ENCODE measurements at regions not wholly inside any gene's neighbourhood (a gene's known extent, or its start where the extent isn't known, plus 50 kb on each side); places are given as distances from the start of the nearest gene placed in this dataset.

DNA sequence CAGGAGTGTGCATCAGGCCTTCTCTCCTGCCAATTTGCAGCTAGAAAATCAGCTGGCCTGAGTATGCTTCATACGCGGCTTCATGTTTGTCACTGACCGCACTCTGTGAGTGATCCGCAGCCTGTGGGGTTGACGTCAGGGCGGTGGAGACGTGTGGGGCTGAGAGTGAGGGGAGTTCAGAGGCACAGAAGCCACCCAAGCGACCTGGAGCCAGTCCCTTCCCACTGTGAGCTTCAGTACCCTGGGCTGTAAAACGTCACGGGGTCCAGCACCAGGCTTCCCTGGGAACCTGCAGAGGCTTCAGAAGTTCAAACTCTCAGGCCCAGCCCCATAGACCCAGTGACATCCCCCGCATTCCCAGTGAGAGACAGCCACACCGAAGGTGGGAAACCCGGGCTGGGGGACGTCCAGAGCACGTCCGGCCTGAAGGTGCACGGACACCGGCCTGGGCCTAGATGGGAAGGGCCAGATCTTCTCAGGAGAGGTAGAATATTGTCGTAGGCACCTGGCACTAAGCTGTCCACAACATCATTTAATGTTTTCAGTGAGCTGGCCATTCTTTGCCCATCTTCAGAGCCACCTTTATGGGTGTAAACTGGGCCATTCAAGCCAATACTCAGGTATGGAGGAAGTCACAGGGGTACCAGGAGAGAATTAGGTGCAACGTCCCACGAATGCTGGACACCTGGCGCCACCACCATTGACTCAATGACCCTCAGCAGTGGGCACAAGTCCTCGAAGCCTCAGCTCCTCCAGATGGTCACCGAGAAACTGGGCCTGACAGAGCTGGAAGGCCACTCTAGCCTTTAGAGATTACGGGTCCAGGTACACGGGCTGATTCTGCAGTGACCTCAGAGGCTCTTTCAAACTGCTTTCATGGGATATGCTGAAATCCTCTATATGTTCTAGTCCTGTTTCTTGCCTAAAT, 235.6 kb upstream of the MYT1L start:
- DNase-seq (ENCODE audit: low read depth in 2 of 2): no peak
- no peak overlapping the region for H3K4me3 ChIP-seq (replicated peaks in 1 of 2; ENCODE audit: low read depth in 2 of 2, low read length in 2 of 2)
- TF ChIP-seq, protein P1, sequence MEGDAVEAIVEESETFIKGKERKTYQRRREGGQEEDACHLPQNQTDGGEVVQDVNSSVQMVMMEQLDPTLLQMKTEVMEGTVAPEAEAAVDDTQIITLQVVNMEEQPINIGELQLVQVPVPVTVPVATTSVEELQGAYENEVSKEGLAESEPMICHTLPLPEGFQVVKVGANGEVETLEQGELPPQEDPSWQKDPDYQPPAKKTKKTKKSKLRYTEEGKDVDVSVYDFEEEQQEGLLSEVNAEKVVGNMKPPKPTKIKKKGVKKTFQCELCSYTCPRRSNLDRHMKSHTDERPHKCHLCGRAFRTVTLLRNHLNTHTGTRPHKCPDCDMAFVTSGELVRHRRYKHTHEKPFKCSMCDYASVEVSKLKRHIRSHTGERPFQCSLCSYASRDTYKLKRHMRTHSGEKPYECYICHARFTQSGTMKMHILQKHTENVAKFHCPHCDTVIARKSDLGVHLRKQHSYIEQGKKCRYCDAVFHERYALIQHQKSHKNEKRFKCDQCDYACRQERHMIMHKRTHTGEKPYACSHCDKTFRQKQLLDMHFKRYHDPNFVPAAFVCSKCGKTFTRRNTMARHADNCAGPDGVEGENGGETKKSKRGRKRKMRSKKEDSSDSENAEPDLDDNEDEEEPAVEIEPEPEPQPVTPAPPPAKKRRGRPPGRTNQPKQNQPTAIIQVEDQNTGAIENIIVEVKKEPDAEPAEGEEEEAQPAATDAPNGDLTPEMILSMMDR (IDR thresholded peaks at IDR 0.05; ENCODE audit: low read depth, low read length): no peak

DNA sequence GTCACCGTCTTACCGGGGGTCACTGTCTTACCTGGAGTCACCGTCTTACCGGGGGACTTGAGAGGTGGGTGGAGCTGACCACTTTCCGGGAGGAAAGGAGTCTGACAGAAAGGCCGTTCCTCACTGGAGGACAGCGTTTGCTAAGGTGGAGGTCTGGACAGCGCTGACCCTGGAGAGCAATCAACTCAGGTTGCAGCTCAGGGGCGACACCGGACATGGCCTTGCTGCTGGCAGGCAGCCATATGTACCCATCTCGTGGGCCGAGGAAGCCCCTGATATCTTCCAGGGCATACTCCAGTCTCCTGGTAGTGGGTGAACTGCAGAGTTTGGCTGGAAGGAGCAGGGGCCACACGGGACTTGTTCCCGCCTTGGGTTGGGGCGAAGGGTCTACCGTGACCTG, 234.6 kb upstream of the MYT1L start:
- H3K4me3 ChIP-seq (replicated peaks in 1 of 2; ENCODE audit: low read depth in 2 of 2, low read length in 2 of 2): no peak overlapping the region
- TF ChIP-seq, protein P1 (IDR thresholded peaks at IDR 0.05; ENCODE audit: low read depth, low read length): no peak
- no peak for DNase-seq (ENCODE audit: low read depth in 2 of 2)

DNA sequence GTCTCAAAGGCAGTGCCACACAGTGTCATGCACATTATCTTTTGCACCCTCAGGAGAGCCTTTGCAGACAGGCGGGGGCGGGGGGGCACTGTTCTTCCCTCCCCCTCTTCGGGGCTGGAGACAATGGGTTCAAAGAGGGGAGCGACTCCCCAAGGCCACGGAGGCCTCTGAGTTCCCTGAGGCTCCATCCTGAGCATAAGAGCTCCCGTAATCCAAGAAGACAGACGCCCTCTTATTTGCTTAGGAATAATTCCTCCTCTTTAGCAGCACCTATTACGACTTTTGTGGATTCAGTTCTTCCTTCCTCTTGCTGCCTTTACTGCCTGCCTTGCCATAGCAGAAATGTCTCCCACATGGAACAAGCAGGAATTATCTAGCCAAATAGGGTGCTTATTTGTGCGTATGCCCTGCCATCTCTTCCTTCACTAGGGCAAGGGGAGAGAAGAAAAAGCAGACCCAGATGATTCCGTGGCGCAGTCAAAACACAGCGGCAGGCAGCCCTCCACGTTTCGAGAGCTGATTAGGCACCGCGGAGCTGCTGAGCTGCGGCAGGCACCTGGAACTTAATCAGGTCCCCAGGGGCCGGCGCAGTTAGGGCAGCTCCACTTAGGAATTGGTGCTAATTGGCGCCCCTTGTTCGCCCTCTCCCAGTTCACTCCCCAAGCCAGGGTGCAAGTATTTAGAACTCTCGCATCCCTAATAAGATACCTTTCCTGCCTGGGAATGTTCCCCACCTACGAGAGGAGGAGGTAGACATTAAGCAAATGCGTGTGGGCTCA, 233.4 kb upstream of the MYT1L start:
- TF ChIP-seq, protein P1 (IDR thresholded peaks at IDR 0.05; ENCODE audit: low read depth, low read length): no peak
- H3K4me3 ChIP-seq (replicated peaks in 1 of 2; ENCODE audit: low read depth in 2 of 2, low read length in 2 of 2): no peak overlapping the region
- DNase-seq (ENCODE audit: low read depth in 2 of 2): no peak

DNA sequence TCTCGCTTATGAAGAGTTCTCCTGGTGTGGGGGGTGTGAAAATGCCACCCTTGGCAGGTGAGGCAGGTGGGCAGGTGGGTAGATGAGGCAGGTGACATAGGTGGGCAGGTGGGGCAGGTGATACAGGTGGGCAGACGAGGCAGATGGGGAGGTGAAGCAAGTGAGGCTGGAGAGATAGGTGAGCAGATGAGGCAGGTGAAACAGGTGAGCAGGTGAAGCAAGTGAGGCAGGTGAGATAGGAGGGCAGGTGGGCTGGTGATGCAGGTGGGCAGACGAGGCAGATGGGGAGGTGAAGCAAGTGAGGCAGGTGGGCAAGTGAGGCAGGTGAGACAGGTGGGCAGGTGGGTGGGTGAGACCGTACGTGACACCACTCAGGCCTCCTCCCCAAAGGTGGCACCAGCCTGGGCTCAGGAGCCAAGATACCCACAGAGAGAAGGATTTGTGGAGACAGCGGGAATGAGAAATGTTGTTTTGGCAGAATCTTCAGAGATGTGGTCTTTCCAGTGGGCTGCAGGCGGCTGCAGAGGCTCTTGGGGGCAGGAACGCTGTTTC, 232.3 kb upstream of the MYT1L start:
- TF ChIP-seq, protein P1 (IDR thresholded peaks at IDR 0.05; ENCODE audit: low read depth, low read length): no peak
- no peak overlapping the region for H3K4me3 ChIP-seq (replicated peaks in 1 of 2; ENCODE audit: low read depth in 2 of 2, low read length in 2 of 2)
- DNase-seq (ENCODE audit: low read depth in 2 of 2): no peak

DNA sequence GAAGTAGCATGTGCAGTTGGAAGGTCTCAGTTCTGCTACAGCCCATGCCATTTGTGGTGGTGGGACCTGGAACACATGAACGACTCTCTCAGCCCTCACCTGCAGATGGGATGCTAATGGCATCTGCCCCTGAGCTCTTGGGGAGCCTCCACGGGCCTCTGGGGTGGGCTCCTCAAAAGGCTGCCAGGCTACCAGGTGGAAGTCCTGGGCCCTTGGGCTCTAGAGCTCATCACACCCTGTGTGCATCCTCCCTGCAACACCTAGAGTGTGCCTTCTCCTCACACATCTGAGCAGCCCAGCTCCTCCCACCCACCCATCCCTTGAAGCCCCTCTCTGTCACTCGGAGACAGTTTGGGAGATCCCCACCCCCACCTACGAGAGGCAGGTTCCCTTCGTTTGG, 231.8 kb upstream of the MYT1L start:
- H3K4me3 ChIP-seq (replicated peaks in 1 of 2; ENCODE audit: low read depth in 2 of 2, low read length in 2 of 2): no peak overlapping the region
- TF ChIP-seq, protein P1 (IDR thresholded peaks at IDR 0.05; ENCODE audit: low read depth, low read length): no peak
- no peak for DNase-seq (ENCODE audit: low read depth in 2 of 2)

DNA sequence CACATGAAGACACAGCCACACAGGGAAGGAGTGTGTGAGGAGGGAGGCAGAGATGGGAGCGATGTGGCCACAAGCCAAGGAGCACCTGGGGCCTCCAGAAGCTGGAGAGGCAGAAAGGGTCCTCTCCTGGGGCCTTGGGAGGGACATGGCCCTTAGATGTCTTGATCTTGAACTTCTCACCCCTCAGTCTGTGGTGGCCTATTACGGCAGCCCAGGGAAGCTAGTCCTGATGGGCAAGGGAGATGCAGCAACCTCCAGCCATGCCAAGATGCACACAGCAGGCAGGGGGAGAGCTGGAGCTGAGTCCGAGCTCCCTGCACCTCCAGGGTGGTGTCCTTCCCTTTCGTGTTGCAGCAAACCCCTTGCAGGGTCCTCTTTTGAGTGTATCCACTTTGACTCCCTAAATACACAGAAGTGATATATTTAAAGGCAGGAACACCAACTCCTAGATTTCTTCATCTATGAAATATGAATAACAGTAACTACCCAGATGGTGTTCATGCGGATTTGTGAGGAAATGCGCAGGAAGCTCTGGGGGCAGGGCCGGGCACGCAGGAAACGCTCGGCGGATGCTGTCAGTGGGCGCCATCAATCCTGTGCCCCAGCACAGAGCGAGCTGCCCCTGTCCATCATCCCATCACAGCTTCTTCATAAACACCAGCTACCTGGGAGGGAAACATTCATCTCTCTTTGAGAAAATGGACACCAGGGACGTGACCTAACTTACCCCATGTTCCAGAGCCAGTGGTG, 230.4 kb upstream of the MYT1L start:
- no peak for DNase-seq (ENCODE audit: low read depth in 2 of 2)
- TF ChIP-seq, protein P1 (IDR thresholded peaks at IDR 0.05; ENCODE audit: low read depth, low read length): no peak
- H3K4me3 ChIP-seq (replicated peaks in 1 of 2; ENCODE audit: low read depth in 2 of 2, low read length in 2 of 2): no peak overlapping the region
